GM19099 (cell line): ENCODE measurements at regions not wholly inside any gene's neighbourhood (a gene's known extent, or its start where the extent isn't known, plus 50 kb on each side); places are given as distances from the start of the nearest gene placed in this dataset.

Experiments used
- POLR2A ChIP-seq: IDR thresholded peaks from 3 replicates; pipeline ENCODE4 v1.6.1; 2011; ENCODE audit warnings: low read depth; ENCODE audit not compliant: insufficient read length; ENCODE audit errors: extremely low read depth

DNA sequence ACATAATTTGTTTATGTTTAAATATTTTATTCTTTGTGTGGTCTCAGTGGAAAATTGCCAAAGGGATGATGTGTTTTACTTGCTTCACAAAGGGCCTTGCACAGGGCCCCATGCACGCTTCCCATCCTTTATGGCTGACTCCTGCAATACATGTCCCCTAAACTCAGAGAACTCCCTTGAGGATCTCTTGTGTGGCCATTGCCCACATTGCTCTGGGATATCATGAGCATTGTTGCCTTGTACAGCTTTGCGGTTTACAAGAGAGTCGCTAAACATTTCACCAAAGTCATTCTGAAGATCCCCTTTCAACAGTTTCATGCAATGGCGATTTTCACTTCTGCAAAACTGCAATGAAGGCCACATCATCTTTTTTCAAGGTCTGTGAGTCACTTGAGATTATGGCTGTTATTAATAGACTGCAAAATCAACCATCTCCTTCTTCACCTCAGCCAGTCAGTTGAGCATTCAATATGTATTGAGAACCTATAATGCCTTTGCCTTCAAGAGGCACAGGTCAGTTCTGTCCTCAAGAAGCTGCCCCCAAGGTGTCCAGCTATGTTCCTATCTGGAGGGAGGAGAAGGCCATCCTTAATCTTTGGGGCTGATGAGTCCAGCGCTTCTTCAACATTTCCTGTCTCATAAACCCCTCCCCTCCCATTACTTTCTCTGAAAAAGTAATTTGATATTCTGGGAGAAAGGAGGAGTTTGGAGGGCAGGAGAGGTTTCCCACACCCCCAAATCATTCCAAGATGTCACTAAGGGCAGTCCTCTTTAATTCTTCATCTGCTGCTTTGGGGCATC lies 108.1 kb downstream of the CCDC71L start:
- TF ChIP-seq POLR2A = no peak

DNA sequence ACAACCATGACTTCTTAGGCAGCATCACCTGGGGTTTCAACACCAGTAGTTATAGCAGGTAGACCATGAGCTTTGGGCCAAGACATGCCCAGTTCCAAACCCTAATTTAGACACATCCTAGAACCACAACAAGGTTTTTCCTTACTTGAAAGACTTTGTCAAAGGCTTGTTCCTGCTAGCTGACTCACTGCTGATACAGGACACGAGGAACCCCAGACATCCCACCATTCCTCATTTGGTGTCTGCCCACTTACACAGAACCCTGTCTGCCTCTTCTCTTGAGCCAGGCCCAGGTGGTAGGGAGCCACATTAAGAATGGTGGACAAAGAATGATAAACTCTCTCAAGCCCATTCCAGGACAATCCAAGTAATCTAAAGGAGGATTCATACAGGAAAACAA lies 109.0 kb downstream of the CCDC71L start:
- no peak for TF ChIP-seq POLR2A

DNA sequence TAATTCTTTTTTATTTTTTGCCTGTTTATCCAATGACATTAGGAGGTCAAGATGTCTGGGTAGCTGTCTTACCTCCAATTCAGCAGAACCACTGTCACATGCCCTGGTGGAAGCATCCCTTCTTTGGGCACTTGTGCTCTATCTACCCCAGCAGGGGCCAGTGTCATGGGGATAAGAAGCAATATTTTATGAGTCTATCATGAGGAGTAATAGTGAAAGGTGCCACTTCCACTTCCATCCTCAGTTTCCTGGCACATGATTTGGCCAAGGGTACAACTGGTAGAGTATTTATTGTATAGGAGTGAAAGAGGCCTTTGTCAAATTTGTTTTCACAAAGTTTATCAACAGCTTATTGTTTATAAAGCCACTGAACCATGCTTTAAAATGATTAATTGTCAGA lies 112.5 kb downstream of the CCDC71L start:
- TF ChIP-seq POLR2A = no peak

DNA sequence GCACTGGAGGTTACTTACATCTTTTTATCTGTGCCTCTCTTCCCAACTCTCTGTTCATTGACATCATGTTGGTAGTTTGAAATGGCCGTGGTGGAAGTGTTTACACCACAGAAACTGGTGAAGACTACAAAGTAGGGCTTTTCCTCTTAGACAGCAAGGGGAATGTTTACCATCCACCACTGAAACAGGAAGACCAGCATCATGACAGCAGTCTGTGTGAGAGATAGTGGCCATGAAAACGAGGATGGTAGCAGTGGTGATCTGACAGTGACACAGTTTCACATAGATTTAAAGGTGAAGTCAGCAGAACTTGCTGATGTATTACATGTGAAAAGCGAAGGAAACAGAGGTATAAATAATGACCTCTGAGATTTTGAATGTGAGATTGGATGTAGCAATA lies 115.7 kb downstream of the CCDC71L start:
- TF ChIP-seq POLR2A = no peak

DNA sequence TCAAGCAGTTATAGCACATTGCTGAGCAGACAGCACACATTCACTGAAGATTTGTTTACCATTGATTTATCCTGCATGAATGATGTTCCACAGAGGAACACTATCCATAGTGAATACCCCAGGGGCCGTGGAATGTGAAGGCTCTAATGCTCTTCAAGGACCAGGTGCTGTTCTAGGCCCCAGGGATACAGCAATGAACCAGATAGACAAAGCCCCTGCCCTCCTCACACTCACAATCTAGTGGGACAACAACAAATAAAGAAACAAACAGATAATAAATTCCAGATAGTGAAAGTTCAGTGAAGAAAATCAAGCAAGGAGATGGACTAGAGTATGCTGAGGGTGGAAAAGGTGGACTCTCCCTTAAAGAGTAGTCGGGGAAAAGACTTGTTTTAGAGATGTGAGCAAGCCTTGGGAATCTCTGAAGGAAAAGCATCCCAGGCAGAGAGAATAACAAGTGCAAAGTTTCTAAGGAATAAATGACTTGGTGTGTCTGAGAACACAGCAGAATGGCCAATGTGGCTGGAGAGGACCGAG lies 117.7 kb downstream of the CCDC71L start:
- no peak for TF ChIP-seq POLR2A

DNA sequence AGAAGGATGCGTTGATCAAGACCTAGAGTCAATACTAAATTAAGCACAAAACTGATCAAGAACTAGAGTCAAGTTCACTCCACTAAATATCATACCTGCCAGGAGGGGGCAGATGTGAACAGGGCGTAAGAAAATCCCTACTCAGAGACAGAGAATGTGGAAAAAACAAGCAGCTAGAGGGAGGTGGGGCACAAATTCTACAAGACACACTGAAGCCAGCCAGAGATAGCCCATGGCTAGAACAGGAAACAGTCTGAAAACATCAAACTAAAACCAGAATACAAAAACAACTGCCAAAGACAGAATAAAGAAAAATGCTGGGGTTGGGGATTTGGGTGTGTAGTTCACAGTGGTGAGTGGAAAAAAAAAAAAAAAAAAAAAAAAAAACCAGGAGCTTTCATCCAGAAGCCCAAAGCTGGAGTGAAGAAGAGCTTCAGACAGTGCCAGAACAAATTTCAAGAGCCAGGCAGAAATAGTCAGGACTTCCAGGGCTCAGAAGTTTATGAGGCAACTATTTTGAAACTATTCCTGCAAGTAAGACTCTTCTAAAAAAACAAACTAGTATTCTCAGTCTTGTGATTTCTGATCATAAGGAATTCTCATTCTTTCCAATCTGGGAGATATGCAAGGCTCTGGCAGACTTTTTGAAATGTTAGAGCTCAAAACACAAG lies 118.3 kb downstream of the CCDC71L start:
- no peak for TF ChIP-seq POLR2A

DNA sequence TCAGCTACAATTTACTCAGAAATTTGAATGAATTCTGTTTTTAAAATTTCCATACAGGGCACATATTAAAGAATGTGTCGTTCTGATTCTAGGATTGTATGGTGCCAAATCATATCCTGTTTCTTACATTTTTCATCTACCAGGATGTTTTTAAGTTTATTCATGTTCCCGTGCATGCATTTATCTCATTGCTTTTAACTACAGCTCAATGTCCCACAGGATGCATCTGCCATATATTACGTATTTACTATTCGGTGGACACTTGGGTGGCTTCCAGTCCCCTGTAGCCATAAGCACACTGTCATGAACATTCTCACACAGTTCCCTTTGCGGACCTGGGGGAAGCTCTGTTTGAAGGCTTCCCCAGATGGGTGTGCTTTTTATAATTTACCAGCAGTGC lies 122.3 kb downstream of the CCDC71L start:
- TF ChIP-seq POLR2A = no peak

DNA sequence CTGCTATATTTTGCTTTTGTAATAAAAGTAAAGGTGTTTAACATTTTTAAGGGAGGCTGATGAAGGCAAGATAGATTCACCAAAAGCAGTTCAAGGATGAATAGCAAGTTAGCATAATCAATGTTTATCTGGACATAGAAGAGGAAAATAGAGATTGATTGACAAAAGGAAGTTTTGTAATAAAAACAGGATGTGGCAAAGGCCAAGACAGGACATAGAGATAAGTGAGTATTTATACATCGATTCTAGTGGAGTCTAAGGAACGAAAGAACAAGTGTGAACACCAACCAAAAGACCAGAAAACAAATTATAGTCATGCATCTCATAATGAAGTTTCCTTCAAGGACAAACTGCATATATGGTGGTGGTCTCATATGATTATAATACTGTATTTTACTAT lies 123.8 kb downstream of the CCDC71L start:
- no peak for TF ChIP-seq POLR2A

DNA sequence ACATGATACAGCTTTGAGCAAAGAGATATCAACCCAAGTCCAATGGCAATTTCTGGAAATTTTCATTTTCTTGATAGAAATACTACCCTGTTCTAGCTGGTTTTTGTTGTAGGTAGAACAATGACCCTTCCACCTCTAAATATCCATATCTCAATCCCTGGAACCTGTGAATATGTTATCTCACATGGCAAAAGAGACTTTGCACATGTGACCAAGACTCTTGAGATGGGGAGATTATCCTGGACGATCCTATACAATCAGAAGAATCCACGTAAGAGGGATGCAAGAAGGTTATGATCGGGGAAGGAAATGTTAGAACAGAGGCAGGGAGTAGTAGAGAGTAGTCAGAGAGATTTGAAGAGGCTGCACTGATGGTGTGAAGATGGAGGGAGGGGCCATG lies 124.9 kb downstream of the CCDC71L start:
- TF ChIP-seq POLR2A = no peak

DNA sequence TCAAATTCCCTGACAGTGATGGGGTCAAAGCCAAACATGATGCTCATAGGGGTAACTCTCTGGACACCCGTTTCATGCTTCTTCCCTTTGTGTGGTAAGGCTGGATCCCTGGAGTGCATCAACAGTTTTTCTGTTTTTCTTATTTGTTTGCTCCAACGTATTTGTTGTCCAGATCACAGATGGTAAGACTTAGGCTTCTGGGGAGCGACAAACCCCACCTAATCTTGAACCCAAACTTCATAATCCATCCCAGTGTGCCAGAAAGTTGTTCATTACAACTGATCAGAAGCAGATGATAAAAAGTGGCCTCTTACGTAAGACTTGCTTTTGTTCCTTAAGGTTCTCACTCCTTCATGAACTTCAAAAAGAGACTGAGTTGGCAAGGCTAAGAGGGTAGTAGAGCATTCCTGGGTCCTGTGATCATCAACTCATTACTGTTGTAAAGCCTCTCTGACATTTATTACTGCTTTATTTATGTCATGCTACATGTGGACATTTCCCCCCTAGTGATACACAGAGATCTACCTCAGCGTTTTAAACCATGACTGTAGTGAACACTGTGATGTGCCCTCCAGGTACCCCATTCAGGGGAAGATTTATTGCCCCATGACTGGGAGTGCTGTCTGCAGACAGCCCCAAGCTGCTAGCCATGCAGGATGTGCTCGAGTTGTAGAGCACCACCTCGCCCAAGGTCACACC lies 125.6 kb downstream of the CCDC71L start:
- TF ChIP-seq POLR2A = no peak

DNA sequence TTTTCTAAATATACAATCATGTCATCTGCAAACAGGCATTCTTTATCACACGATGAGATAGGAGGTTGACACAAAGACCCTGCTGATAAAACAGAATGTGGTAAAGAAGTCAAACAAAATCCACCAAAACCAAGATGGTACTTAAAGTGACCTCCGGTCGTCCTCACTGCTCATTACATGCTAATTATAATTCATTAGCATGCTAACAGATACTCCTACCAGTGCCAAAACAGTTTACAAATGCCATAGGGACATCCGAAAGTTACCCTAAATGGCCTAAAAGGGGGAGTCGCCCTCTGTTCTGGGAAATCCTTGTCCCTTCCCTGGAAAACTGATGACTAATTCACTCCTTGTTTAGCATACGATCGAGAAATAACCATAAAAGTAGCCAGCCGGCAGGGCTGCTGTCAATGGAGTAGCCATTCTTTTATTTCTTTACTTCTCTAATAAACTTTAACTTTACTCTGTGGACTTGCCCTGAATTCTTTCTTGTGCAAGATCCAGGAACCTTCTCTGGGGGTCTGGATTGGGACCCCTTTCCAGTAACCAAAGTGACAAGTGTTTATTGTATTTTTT lies 126.6 kb downstream of the CCDC71L start:
- TF ChIP-seq POLR2A = no peak

DNA sequence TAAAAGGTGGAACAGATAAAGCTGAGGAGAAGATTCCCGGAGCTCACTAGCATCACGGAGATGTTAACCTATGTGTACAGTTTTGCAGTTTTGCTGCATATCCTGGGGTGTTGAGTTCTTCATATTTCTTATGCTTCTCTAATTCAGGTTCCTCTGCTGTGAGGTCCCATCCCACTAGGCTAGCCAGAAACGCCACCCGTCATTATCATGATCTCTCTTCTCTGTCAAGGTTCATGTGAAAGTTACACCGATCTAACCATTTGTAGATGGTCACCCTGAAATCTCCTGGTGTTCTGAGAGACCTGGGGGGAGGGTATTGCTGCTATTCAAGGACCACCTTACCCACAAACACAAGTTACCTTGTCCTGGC lies 136.3 kb downstream of the CCDC71L start:
- TF ChIP-seq POLR2A = no peak

DNA sequence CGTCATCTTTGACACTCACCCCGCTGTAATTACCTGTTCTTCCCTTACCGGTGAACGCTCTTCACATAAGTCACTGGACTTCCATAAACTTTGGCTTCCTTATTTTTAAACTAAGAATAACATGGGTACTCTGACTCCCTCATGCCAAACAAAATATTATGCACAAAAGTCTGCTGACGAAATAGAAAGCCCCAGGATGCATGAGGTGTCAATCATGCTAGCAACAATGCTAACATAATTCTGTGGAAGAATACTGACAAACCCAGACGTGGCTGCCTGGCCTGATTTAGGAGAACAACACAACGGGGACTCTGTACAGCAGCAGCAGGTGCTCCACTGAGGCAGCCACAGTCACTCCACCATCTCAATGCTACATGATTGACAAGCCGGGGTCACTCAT lies 137.5 kb downstream of the CCDC71L start:
- TF ChIP-seq POLR2A = no peak

DNA sequence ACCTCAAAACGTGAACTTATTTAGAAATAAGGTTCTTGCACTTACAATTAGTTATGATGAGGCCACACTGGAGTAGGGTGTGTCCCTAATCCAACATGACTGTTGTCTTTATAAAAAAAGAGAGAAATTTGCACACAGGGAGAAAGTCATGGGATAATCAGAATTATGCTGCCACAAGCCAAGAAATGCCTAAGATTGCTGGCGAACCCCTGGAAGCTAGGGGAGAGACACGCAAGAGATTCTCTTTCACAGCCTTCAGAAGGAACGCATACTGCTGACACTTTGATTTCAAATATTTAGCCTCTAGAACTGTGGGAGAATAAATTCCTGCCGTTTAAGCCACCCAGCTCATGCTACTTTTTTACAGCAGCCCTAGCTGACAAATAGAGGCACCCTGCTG lies 138.3 kb downstream of the CCDC71L start:
- TF ChIP-seq POLR2A = no peak

DNA sequence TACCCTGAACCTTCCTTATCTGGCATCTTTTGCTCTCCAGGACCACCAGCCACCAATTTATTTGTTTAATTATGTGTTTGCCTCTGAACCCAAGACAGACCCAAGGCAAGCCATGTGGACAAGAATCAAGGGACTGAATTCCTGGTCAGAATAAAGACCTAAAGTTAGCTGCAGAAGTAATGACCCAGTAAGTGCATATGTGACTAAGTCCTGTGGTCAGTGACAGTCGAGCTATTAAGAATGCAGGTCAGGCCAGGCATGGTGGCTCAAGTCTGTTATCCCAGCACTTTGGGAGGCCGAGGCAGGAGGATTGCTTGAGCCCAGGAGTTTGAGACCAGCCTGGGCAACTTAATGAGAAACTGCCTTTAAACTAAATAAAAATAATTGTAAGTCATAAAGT lies 139.4 kb downstream of the CCDC71L start:
- TF ChIP-seq POLR2A = no peak

DNA sequence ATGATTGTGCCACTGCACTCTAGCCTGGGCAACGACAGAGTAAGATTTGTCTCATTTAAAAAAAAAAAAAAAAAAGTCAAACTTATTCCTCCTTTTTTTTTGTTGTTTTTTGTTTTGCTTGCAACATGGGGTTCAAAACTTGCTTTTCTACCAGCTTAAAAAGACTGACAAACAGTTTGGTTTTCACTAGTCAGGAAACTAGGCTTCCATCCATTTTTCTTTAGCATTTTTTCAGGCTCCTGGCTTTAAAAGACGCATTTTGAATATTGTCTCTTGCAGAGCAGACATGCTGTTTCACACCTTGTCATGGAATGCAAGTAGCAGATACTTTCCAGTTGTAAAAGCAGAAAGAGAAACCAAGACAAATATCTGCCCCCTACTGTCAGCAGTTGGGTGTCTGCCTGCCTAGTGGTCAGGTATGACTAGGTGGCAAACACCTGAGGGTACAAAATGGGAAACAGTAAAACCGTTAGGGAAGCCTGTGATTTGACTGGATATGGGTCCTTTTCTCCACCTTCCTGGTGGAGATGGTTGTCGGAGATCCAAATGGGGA lies 139.9 kb downstream of the CCDC71L start:
- TF ChIP-seq POLR2A = no peak

DNA sequence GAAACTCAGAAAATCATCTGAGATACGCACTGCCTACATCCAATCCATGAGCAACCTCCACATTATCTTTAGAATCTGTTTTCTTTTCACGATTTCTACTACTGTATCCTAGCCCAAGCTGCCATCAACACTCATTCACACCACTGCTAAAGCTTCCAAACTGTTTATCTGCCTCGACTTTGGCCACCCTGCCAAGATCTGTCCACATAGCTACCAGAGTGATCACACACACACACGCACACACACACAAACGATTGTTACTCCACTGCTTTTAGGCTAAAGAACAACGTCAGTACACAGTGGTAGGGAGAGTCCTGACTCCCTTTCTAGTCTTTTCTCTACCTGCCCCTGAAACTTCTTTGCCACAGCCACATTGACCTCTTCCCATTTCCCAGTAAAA lies 142.0 kb downstream of the CCDC71L start:
- TF ChIP-seq POLR2A = no peak
